ENCODE measurements at regions not wholly inside any gene's neighbourhood (a gene's known extent, or its start where the extent isn't known, plus 50 kb on each side); places are given as distances from the start of the nearest gene placed in this dataset.

GRCh38 chr13:111531505-111531904, 211.1 kb downstream of the TEX29 start:
- TF ChIP-seq, protein P1, sequence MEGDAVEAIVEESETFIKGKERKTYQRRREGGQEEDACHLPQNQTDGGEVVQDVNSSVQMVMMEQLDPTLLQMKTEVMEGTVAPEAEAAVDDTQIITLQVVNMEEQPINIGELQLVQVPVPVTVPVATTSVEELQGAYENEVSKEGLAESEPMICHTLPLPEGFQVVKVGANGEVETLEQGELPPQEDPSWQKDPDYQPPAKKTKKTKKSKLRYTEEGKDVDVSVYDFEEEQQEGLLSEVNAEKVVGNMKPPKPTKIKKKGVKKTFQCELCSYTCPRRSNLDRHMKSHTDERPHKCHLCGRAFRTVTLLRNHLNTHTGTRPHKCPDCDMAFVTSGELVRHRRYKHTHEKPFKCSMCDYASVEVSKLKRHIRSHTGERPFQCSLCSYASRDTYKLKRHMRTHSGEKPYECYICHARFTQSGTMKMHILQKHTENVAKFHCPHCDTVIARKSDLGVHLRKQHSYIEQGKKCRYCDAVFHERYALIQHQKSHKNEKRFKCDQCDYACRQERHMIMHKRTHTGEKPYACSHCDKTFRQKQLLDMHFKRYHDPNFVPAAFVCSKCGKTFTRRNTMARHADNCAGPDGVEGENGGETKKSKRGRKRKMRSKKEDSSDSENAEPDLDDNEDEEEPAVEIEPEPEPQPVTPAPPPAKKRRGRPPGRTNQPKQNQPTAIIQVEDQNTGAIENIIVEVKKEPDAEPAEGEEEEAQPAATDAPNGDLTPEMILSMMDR (IDR thresholded peaks at IDR 0.05), result no peak
- TF ChIP-seq POLR2A (IDR thresholded peaks at IDR 0.05), result no peak
